Peyer's patch (tissue), 4 donors: ENCODE measurements at regions not wholly inside any gene's neighbourhood (a gene's known extent, or its start where the extent isn't known, plus 50 kb on each side); places are given as distances from the start of the nearest gene placed in this dataset.

Source experiments
- DNase-seq, 3 donors: peaks; one replicate each; pipeline ENCODE4 v3.0.0-alpha.2; 2017 to 2019
- H3K27ac ChIP-seq, 4 donors: fragments of 200-600 bp; sonication (generic); one replicate each; pipeline ENCODE4 v1.5.1; 2016 to 2019
- H3K27me3 ChIP-seq, 2 donors: fragments of 200-600 bp; sonication (generic); one replicate each; pipeline ENCODE4 v1.5.1; 2019
- H3K36me3 ChIP-seq, 3 donors: fragments of 200-600 bp; sonication (generic); one replicate each; pipeline ENCODE4 v1.5.1; 2016 to 2019
- H3K4me1 ChIP-seq, 4 donors: fragments of 200-600 bp; sonication (generic); one replicate each; pipeline ENCODE4 v1.5.1; 2016 to 2019
- H3K4me3 ChIP-seq, 4 donors: fragments of 200-600 bp; sonication (generic); 1 replicate in 3 of 4; 2 replicates in 1 of 4; pipeline ENCODE4 v1.5.1; 2016 to 2019; ENCODE audit warnings: mild to moderate bottlenecking in 1 of 4
- H3K9me3 ChIP-seq, 4 donors: fragments of 200-600 bp; sonication (generic); one replicate each; pipeline ENCODE4 v1.5.1; 2016 to 2019; ENCODE audit warnings: mild to moderate bottlenecking in 1 of 4
- CTCF ChIP-seq, 6 experiments: fragments of 450-650 bp in 4 of 6; fragments of 200-600 bp in 2 of 6; sonication (generic) in 1 of 6; IDR thresholded peaks; one replicate each; pipeline ENCODE4 v1.5.1; 2017 to 2019; ENCODE audit warnings: antibody characterized with exemption in 6 of 6, mild to moderate bottlenecking in 3 of 6, moderate library complexity in 1 of 6
- POLR2A ChIP-seq, 2 donors: fragments of 450-650 bp; IDR thresholded peaks; one replicate each; pipeline ENCODE4 v1.5.1; 2017; ENCODE audit warnings: antibody characterized with exemption in 2 of 2, mild to moderate bottlenecking in 2 of 2, moderate library complexity in 2 of 2

GRCh38 chr5:6904860-6905259 lies 191.6 kb downstream of the TENT4A start:
- no peak for DNase-seq
- H3K36me3 ChIP-seq, result no peaks in the 10 kb centered on the region
- no peak overlapping the region for H3K27ac ChIP-seq
- H3K4me3 ChIP-seq, result no peak overlapping the region
- H3K9me3 ChIP-seq, result no peaks in the 10 kb centered on the region
- H3K27me3 ChIP-seq, result no peaks in the 10 kb centered on the region
- no peaks in the 10 kb centered on the region for H3K4me1 ChIP-seq
- TF ChIP-seq POLR2A (IDR thresholded peaks at IDR 0.05) (no peak), CTCF (IDR thresholded peaks at IDR 0.05) (no peak)

- no peak for TF ChIP-seq POLR2A (IDR thresholded peaks at IDR 0.05)
- no peak for TF ChIP-seq CTCF (IDR thresholded peaks at IDR 0.05)
- no peaks in the 10 kb centered on the region for H3K4me1 ChIP-seq
- DNase-seq, result no peak
- H3K27me3 ChIP-seq, result no peaks in the 10 kb centered on the region
- H3K27ac ChIP-seq, result no peak overlapping the region
- no peaks in the 10 kb centered on the region for H3K36me3 ChIP-seq
- no peak overlapping the region for H3K4me3 ChIP-seq
- H3K9me3 ChIP-seq, result no peaks in the 10 kb centered on the region
Measured at GRCh38 chr5:6905423-6905822, 192.2 kb downstream of the TENT4A start.

- TF ChIP-seq CTCF (IDR thresholded peaks at IDR 0.05) (no peak), POLR2A (IDR thresholded peaks at IDR 0.05) (no peak)
- Histone ChIP-seq H3K27ac (no peak overlapping the region), H3K36me3 (no peaks in the 10 kb centered on the region), H3K9me3 (no peaks in the 10 kb centered on the region), H3K27me3 (no peaks in the 10 kb centered on the region), H3K4me3 (no peak overlapping the region), H3K4me1 (no peaks in the 10 kb centered on the region)
- DNase-seq, result no peak
Measured at GRCh38 chr5:6905883-6906282, 192.7 kb downstream of the TENT4A start.

GRCh38 chr5:6907320-6907918 lies 194.2 kb downstream of the TENT4A start:
- no peak overlapping the region for H3K27ac ChIP-seq
- H3K36me3 ChIP-seq, result no peaks in the 10 kb centered on the region
- H3K9me3 ChIP-seq, result no peaks in the 10 kb centered on the region
- no peak for DNase-seq
- H3K4me1 ChIP-seq, result no peaks in the 10 kb centered on the region
- TF ChIP-seq POLR2A (IDR thresholded peaks at IDR 0.05), result no peak
- no peak for TF ChIP-seq CTCF (IDR thresholded peaks at IDR 0.05)
- H3K4me3 ChIP-seq, result no peak overlapping the region
- no peaks in the 10 kb centered on the region for H3K27me3 ChIP-seq

- no peak for TF ChIP-seq POLR2A (IDR thresholded peaks at IDR 0.05)
- no peak for TF ChIP-seq CTCF (IDR thresholded peaks at IDR 0.05)
Measured at GRCh38 chr5:6909901-6910300, 196.7 kb downstream of the TENT4A start.

GRCh38 chr5:6910950-6911349 lies 197.7 kb downstream of the TENT4A start:
- DNase-seq, result no peak

More at GRCh38 chr5:6909901-6910300, 196.7 kb downstream of the TENT4A start:
- no peak for DNase-seq
- Histone ChIP-seq H3K27me3 (no peaks in the 10 kb centered on the region), H3K4me1 (no peaks in the 10 kb centered on the region), H3K27ac (no peak overlapping the region), H3K36me3 (no peaks in the 10 kb centered on the region), H3K4me3 (no peak overlapping the region), H3K9me3 (no peaks in the 10 kb centered on the region)

More at GRCh38 chr5:6910950-6911349, 197.7 kb downstream of the TENT4A start:
- H3K27ac ChIP-seq, result no peak overlapping the region
- H3K4me1 ChIP-seq, result no peaks in the 10 kb centered on the region
- no peaks in the 10 kb centered on the region for H3K36me3 ChIP-seq
- TF ChIP-seq CTCF (IDR thresholded peaks at IDR 0.05), result no peak
- TF ChIP-seq POLR2A (IDR thresholded peaks at IDR 0.05), result no peak
- no peak overlapping the region for H3K4me3 ChIP-seq
- no peaks in the 10 kb centered on the region for H3K27me3 ChIP-seq
- no peaks in the 10 kb centered on the region for H3K9me3 ChIP-seq
